Esophagus squamous epithelium (tissue), 4 donors: ENCODE measurements at regions not wholly inside any gene's neighbourhood (a gene's known extent, or its start where the extent isn't known, plus 50 kb on each side); places are given as distances from the start of the nearest gene placed in this dataset.
"Not testable (repeated sequence)": the region's sequence is repeated elsewhere in the genome, so short reads cannot be mapped to it uniquely, and the experiment has no call there.

ENCODE experiments used
- CTCF ChIP-seq, 6 experiments: fragments of 450-650 bp in 4 of 6; fragments of 200-600 bp in 2 of 6; sonication (generic) in 2 of 6; IDR thresholded peaks; one replicate each; pipeline ENCODE4 v1.5.1; 2016 to 2019; ENCODE audit warnings: antibody characterized with exemption in 6 of 6, mild to moderate bottlenecking in 4 of 6, moderate library complexity in 4 of 6
- POLR2A ChIP-seq, 4 donors: fragments of 450-650 bp; IDR thresholded peaks; one replicate each; pipeline ENCODE4 v1.6.1; 2017; ENCODE audit warnings: antibody characterized with exemption in 4 of 4, mild to moderate bottlenecking in 4 of 4, moderate library complexity in 3 of 4

- TF ChIP-seq CTCF, POLR2A (IDR thresholded peaks at IDR 0.05): not testable (repeated sequence)
Measured at GRCh38 chr17:45596347-45596746, 105.8 kb upstream of the PLEKHM1 start.
